Spinal cord (tissue), 9 donors: ENCODE measurements at regions not wholly inside any gene's neighbourhood (a gene's known extent, or its start where the extent isn't known, plus 50 kb on each side); places are given as distances from the start of the nearest gene placed in this dataset.
A peak's percentile ranks its signal among the peaks of the same experiment; 100 is the strongest.

Experiments used
- DNase-seq, 6 donors: peaks; one replicate each; pipeline versions ENCODE4 v3.0.0 to v3.0.0-alpha.2; 2013 to 2015; ENCODE audit warnings: low spot score in 6 of 6, low read depth in 4 of 6
- H3K27ac ChIP-seq: one replicate; pipeline ENCODE4 v1.5.1; 2013; ENCODE audit warnings: low read depth, low read length, control low read depth
- H3K27me3 ChIP-seq: one replicate; pipeline ENCODE4 v1.6.1; 2013; ENCODE audit warnings: low read length; ENCODE audit not compliant: control insufficient read depth, insufficient read depth
- H3K36me3 ChIP-seq: one replicate; pipeline ENCODE4 v1.6.1; 2013; ENCODE audit warnings: low read length; ENCODE audit not compliant: control insufficient read depth, insufficient read depth
- H3K4me1 ChIP-seq: one replicate; pipeline ENCODE4 v1.6.1; 2013; ENCODE audit warnings: low read length; ENCODE audit not compliant: control insufficient read depth, insufficient read depth
- H3K4me3 ChIP-seq: one replicate; pipeline ENCODE4 v1.5.1; 2013; ENCODE audit warnings: low read depth, low read length, control low read depth
- H3K9me3 ChIP-seq: one replicate; pipeline ENCODE4 v1.6.1; 2013; ENCODE audit warnings: low read length; ENCODE audit not compliant: control insufficient read depth, insufficient read depth
- WGBS: methylation state at CpG from one replicate; pipeline ENCODE4 v1.1.5; 2013; ENCODE audit warnings: missing lambda C conversion rate; ENCODE audit not compliant: insufficient coverage; 5-methylcytosine and 5-hydroxymethylcytosine counted together
- donor health status: healthy.

GRCh38 chr13:110032969-110033368, 246.6 kb upstream of the IRS2 start:
- H3K4me1 ChIP-seq: no peaks in the 10 kb centered on the region
- H3K4me3 ChIP-seq: no peak overlapping the region
- H3K36me3 ChIP-seq: no peaks in the 10 kb centered on the region
- WGBS: 73% methylated on average over 5 of the region's 5 CpGs
- H3K9me3 ChIP-seq: no peaks in the 10 kb centered on the region
- DNase-seq: no peak
- H3K27me3 ChIP-seq: no peaks in the 10 kb centered on the region
- H3K27ac ChIP-seq: no peak overlapping the region

GRCh38 chr13:110030394-110030928, 244.1 kb upstream of the IRS2 start:
- H3K4me1 ChIP-seq: no peaks in the 10 kb centered on the region
- no peaks in the 10 kb centered on the region for H3K9me3 ChIP-seq
- H3K36me3 ChIP-seq: no peaks in the 10 kb centered on the region
- 58% methylated on average over 4 of the region's 7 CpGs for WGBS
- DNase-seq: no peak
- H3K27ac ChIP-seq: no peak overlapping the region
- H3K4me3 ChIP-seq: no peak overlapping the region
- no peaks in the 10 kb centered on the region for H3K27me3 ChIP-seq

GRCh38 chr13:110028838-110029621, 242.6 kb upstream of the IRS2 start:
- no peak for DNase-seq
- H3K4me1 ChIP-seq: peaks cover 4% of the 10 kb centered on the region
- H3K27me3 ChIP-seq: no peaks in the 10 kb centered on the region
- no peaks in the 10 kb centered on the region for H3K36me3 ChIP-seq
- no CpG with 5 or more reads among the region's 7 CpGs for WGBS
- no peaks in the 10 kb centered on the region for H3K9me3 ChIP-seq
- H3K27ac ChIP-seq: no peak overlapping the region
- no peak overlapping the region for H3K4me3 ChIP-seq

GRCh38 chr13:110028311-110028710, 241.9 kb upstream of the IRS2 start:
- DNase-seq: no peak
- Histone ChIP-seq H3K9me3 (no peaks in the 10 kb centered on the region), H3K36me3 (no peaks in the 10 kb centered on the region), H3K27me3 (no peaks in the 10 kb centered on the region), H3K4me1 (peaks cover 4% of the 10 kb centered on the region), H3K27ac (no peak overlapping the region), H3K4me3 (no peak overlapping the region)
- 100% methylated on average over 2 of the region's 4 CpGs for WGBS

GRCh38 chr13:110027470-110028240, 241.3 kb upstream of the IRS2 start:
- H3K9me3 ChIP-seq: no peaks in the 10 kb centered on the region
- no peak overlapping the region for H3K27ac ChIP-seq
- H3K4me3 ChIP-seq: no peak overlapping the region
- H3K27me3 ChIP-seq: no peaks in the 10 kb centered on the region
- DNase-seq: no peak
- 86% methylated on average over 4 of the region's 8 CpGs for WGBS
- H3K4me1 ChIP-seq: peaks cover 4% of the 10 kb centered on the region
- H3K36me3 ChIP-seq: no peaks in the 10 kb centered on the region

- no peaks in the 10 kb centered on the region for H3K36me3 ChIP-seq
- no peak overlapping the region for H3K27ac ChIP-seq
- H3K9me3 ChIP-seq: no peaks in the 10 kb centered on the region
- DNase-seq: no peak
- WGBS: no CpG with 5 or more reads among the region's 1 CpG
- H3K27me3 ChIP-seq: no peaks in the 10 kb centered on the region
- no peak overlapping the region for H3K4me3 ChIP-seq
- peaks cover 4% of the 10 kb centered on the region for H3K4me1 ChIP-seq
These were observed 238.2 kb upstream of the IRS2 start for GRCh38 chr13:110024645-110024980.

GRCh38 chr13:110023729-110024644, 237.6 kb upstream of the IRS2 start:
- no peak overlapping the region for H3K4me3 ChIP-seq
- WGBS: 64% methylated on average over 13 of the region's 14 CpGs
- no peak overlapping the region for H3K27ac ChIP-seq
- H3K4me1 ChIP-seq: peaks cover 4% of the 10 kb centered on the region
- peak in 1 of 6 donors; percentile 30 for DNase-seq
- H3K9me3 ChIP-seq: no peaks in the 10 kb centered on the region
- H3K36me3 ChIP-seq: no peaks in the 10 kb centered on the region
- H3K27me3 ChIP-seq: no peaks in the 10 kb centered on the region

- DNase-seq: no peak
- Histone ChIP-seq H3K27ac (no peak overlapping the region), H3K4me1 (no peaks in the 10 kb centered on the region), H3K4me3 (no peak overlapping the region), H3K36me3 (no peaks in the 10 kb centered on the region), H3K27me3 (no peaks in the 10 kb centered on the region), H3K9me3 (no peaks in the 10 kb centered on the region)
- WGBS: 87% methylated on average over 11 of the region's 11 CpGs
These were observed 231.6 kb upstream of the IRS2 start for GRCh38 chr13:110018009-110018408.

GRCh38 chr13:110017379-110017778, 231.0 kb upstream of the IRS2 start:
- H3K4me1 ChIP-seq: no peaks in the 10 kb centered on the region
- 76% methylated on average over 3 of the region's 7 CpGs for WGBS
- H3K9me3 ChIP-seq: no peaks in the 10 kb centered on the region
- H3K27me3 ChIP-seq: no peaks in the 10 kb centered on the region
- H3K4me3 ChIP-seq: no peak overlapping the region
- DNase-seq: no peak
- H3K36me3 ChIP-seq: no peaks in the 10 kb centered on the region
- H3K27ac ChIP-seq: no peak overlapping the region
